Activated naive CD4-positive, alpha-beta T cell treated with anti-CD3 and anti-CD28 coated beads, Interleukin-2, amount 50 U/mL, for 24 hours (primary cell): ENCODE measurements at regions not wholly inside any gene's neighbourhood (a gene's known extent, or its start where the extent isn't known, plus 50 kb on each side); places are given as distances from the start of the nearest gene placed in this dataset.
"Not testable (repeated sequence)": the region's sequence is repeated elsewhere in the genome, so short reads cannot be mapped to it uniquely, and the experiment has no call there.

Experiments used
- H3K27ac Mint-ChIP-seq: one replicate; pipeline ENCODE4 v1.8.0; 2021; ENCODE audit warnings: mild to moderate bottlenecking, mixed read lengths
- H3K27me3 Mint-ChIP-seq: one replicate; pipeline ENCODE4 v1.8.0; 2021; ENCODE audit warnings: mixed read lengths
- H3K36me3 Mint-ChIP-seq: one replicate; pipeline ENCODE4 v1.8.0; 2021; ENCODE audit warnings: mixed read lengths
- H3K4me1 Mint-ChIP-seq: one replicate; pipeline ENCODE4 v1.8.0; 2021; ENCODE audit warnings: mixed read lengths
- H3K4me3 Mint-ChIP-seq: one replicate; pipeline ENCODE4 v1.8.0; 2021; ENCODE audit warnings: mild to moderate bottlenecking, mixed read lengths
- H3K9me3 Mint-ChIP-seq: one replicate; pipeline ENCODE4 v1.8.0; 2021; ENCODE audit warnings: mixed read lengths

- Mint-ChIP-seq H3K27ac (no peak overlapping the region), H3K9me3 (peaks cover 5% of the 10 kb centered on the region), H3K4me3 (no peak overlapping the region), H3K27me3 (no peaks in the 10 kb centered on the region), H3K36me3 (no peaks in the 10 kb centered on the region), H3K4me1 (no peaks in the 10 kb centered on the region)
Measured at GRCh38 chr14:86772075-86772474, 1220.9 kb downstream of the GALC start.

GRCh38 chr14:86770186-86770585, 1222.8 kb downstream of the GALC start:
- no peaks in the 10 kb centered on the region for H3K27me3 Mint-ChIP-seq
- no peaks in the 10 kb centered on the region for H3K36me3 Mint-ChIP-seq
- no peak overlapping the region for H3K4me3 Mint-ChIP-seq
- no peak overlapping the region for H3K27ac Mint-ChIP-seq
- peaks cover 5% of the 10 kb centered on the region for H3K9me3 Mint-ChIP-seq
- H3K4me1 Mint-ChIP-seq: no peaks in the 10 kb centered on the region

GRCh38 chr14:86766469-86766868, 1226.5 kb downstream of the GALC start:
- H3K4me1 Mint-ChIP-seq: no peaks in the 10 kb centered on the region
- no peak overlapping the region for H3K27ac Mint-ChIP-seq
- H3K4me3 Mint-ChIP-seq: no peak overlapping the region
- H3K27me3 Mint-ChIP-seq: no peaks in the 10 kb centered on the region
- no peaks in the 10 kb centered on the region for H3K9me3 Mint-ChIP-seq
- no peaks in the 10 kb centered on the region for H3K36me3 Mint-ChIP-seq

- Mint-ChIP-seq H3K4me1 (no peaks in the 10 kb centered on the region), H3K9me3 (no peaks in the 10 kb centered on the region), H3K36me3 (no peaks in the 10 kb centered on the region), H3K27me3 (no peaks in the 10 kb centered on the region), H3K27ac (no peak overlapping the region), H3K4me3 (no peak overlapping the region)
Measured at GRCh38 chr14:86761611-86762010, 1231.4 kb downstream of the GALC start.

GRCh38 chr14:86756521-86757190, 1226.7 kb downstream of the FLRT2 start:
- Mint-ChIP-seq H3K36me3 (no peaks in the 10 kb centered on the region), H3K27ac (no peak overlapping the region), H3K4me1 (no peaks in the 10 kb centered on the region), H3K9me3 (peaks cover 8% of the 10 kb centered on the region), H3K27me3 (no peaks in the 10 kb centered on the region), H3K4me3 (no peak overlapping the region)

- H3K27ac Mint-ChIP-seq, H3K4me1 Mint-ChIP-seq, H3K27me3 Mint-ChIP-seq, H3K4me3 Mint-ChIP-seq, H3K36me3 Mint-ChIP-seq: not testable (repeated sequence)
- peaks cover 31% of the 10 kb centered on the region for H3K9me3 Mint-ChIP-seq
Measured at GRCh38 chr14:86750488-86750887, 1220.5 kb downstream of the FLRT2 start.

GRCh38 chr14:86739761-86740160, 1209.8 kb downstream of the FLRT2 start:
- Mint-ChIP-seq H3K4me1 (no peaks in the 10 kb centered on the region), H3K4me3 (no peak overlapping the region), H3K9me3 (peaks cover 4% of the 10 kb centered on the region), H3K27me3 (no peaks in the 10 kb centered on the region), H3K36me3 (no peaks in the 10 kb centered on the region), H3K27ac (no peak overlapping the region)

GRCh38 chr14:86731427-86731826, 1201.5 kb downstream of the FLRT2 start:
- H3K9me3 Mint-ChIP-seq, H3K4me3 Mint-ChIP-seq, H3K27ac Mint-ChIP-seq, H3K4me1 Mint-ChIP-seq, H3K27me3 Mint-ChIP-seq, H3K36me3 Mint-ChIP-seq: not testable (repeated sequence)

- Mint-ChIP-seq H3K4me3 (no peak overlapping the region), H3K4me1 (no peaks in the 10 kb centered on the region), H3K9me3 (peaks cover 8% of the 10 kb centered on the region)
Measured at GRCh38 chr14:86723254-86723624, 1193.3 kb downstream of the FLRT2 start.

GRCh38 chr14:86722612-86723253, 1192.8 kb downstream of the FLRT2 start:
- Mint-ChIP-seq H3K9me3 (peaks cover 8% of the 10 kb centered on the region), H3K27ac (no peak overlapping the region), H3K4me3 (no peak overlapping the region), H3K4me1 (no peaks in the 10 kb centered on the region), H3K27me3 (no peaks in the 10 kb centered on the region), H3K36me3 (no peaks in the 10 kb centered on the region)

More at GRCh38 chr14:86723254-86723624, 1193.3 kb downstream of the FLRT2 start:
- H3K27me3 Mint-ChIP-seq: no peaks in the 10 kb centered on the region
- H3K27ac Mint-ChIP-seq: no peak overlapping the region
- no peaks in the 10 kb centered on the region for H3K36me3 Mint-ChIP-seq

- Mint-ChIP-seq H3K27ac (no peak overlapping the region), H3K36me3 (no peaks in the 10 kb centered on the region), H3K4me3 (no peak overlapping the region), H3K4me1 (no peaks in the 10 kb centered on the region), H3K27me3 (no peaks in the 10 kb centered on the region), H3K9me3 (peaks cover 9% of the 10 kb centered on the region)
Measured at GRCh38 chr14:86714575-86714974, 1184.6 kb downstream of the FLRT2 start.

- Mint-ChIP-seq H3K4me3 (no peak overlapping the region), H3K4me1 (no peaks in the 10 kb centered on the region), H3K9me3 (peaks cover 8% of the 10 kb centered on the region), H3K27ac (no peak overlapping the region), H3K36me3 (no peaks in the 10 kb centered on the region), H3K27me3 (no peaks in the 10 kb centered on the region)
Measured at GRCh38 chr14:86714153-86714552, 1184.2 kb downstream of the FLRT2 start.

GRCh38 chr14:86712727-86713126, 1182.8 kb downstream of the FLRT2 start:
- Mint-ChIP-seq H3K27ac (no peak overlapping the region), H3K36me3 (no peaks in the 10 kb centered on the region), H3K4me3 (no peak overlapping the region), H3K27me3 (no peaks in the 10 kb centered on the region), H3K4me1 (no peaks in the 10 kb centered on the region), H3K9me3 (peaks cover 12% of the 10 kb centered on the region)

- Mint-ChIP-seq H3K9me3 (peaks cover 12% of the 10 kb centered on the region), H3K36me3 (no peaks in the 10 kb centered on the region), H3K4me3 (no peak overlapping the region), H3K4me1 (no peaks in the 10 kb centered on the region), H3K27ac (no peak overlapping the region), H3K27me3 (no peaks in the 10 kb centered on the region)
Measured at GRCh38 chr14:86712176-86712575, 1182.2 kb downstream of the FLRT2 start.

GRCh38 chr14:86708846-86709339, 1178.9 kb downstream of the FLRT2 start:
- Mint-ChIP-seq H3K27ac (no peak overlapping the region), H3K9me3 (peaks cover 20% of the 10 kb centered on the region), H3K4me1 (no peaks in the 10 kb centered on the region), H3K4me3 (no peak overlapping the region), H3K36me3 (no peaks in the 10 kb centered on the region), H3K27me3 (no peaks in the 10 kb centered on the region)

GRCh38 chr14:86707071-86707470, 1177.1 kb downstream of the FLRT2 start:
- Mint-ChIP-seq H3K4me3 (no peak overlapping the region), H3K36me3 (no peaks in the 10 kb centered on the region), H3K27me3 (no peaks in the 10 kb centered on the region), H3K9me3 (peaks cover 16% of the 10 kb centered on the region), H3K4me1 (no peaks in the 10 kb centered on the region), H3K27ac (no peak overlapping the region)

- no peak overlapping the region for H3K27ac Mint-ChIP-seq
Measured at GRCh38 chr14:86683561-86683960, 1153.6 kb downstream of the FLRT2 start.

More at GRCh38 chr14:86683561-86683960, 1153.6 kb downstream of the FLRT2 start:
- Mint-ChIP-seq H3K4me1 (no peaks in the 10 kb centered on the region), H3K36me3 (no peaks in the 10 kb centered on the region), H3K4me3 (no peak overlapping the region), H3K27me3 (no peaks in the 10 kb centered on the region), H3K9me3 (no peaks in the 10 kb centered on the region)
